ENCODE measurements at regions not wholly inside any gene's neighbourhood (a gene's known extent, or its start where the extent isn't known, plus 50 kb on each side); places are given as distances from the start of the nearest gene placed in this dataset.

DNA sequence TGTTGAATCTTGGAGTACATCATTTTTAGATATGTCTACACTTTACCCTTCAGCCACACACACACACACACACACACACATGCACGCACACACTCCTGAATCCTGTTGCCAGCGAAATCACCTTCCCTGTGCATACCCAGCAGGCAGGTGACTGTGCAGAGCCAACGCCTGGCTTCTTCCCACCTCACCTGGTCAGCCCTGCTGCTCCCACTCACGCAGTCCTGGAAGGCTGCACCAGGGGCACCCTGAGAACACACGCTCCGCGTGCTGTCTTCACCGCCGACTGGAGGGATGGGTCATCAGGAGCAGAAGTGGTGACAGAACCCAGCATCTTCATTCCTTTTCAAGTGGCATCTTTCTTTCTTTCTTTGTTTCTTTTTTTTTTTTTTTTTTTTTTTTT is 94.6 kb downstream of the TBXT start:
- no peak for TF ChIP-seq CTCF (conservative IDR thresholded peaks at IDR 0.05)
- TF ChIP-seq ZFX (IDR thresholded peaks at IDR 0.05): no peak
